ENCODE measurements at regions not wholly inside any gene's neighbourhood (a gene's known extent, or its start where the extent isn't known, plus 50 kb on each side); places are given as distances from the start of the nearest gene placed in this dataset.
A peak's percentile ranks its signal among the peaks of the same experiment; 100 is the strongest.

DNA sequence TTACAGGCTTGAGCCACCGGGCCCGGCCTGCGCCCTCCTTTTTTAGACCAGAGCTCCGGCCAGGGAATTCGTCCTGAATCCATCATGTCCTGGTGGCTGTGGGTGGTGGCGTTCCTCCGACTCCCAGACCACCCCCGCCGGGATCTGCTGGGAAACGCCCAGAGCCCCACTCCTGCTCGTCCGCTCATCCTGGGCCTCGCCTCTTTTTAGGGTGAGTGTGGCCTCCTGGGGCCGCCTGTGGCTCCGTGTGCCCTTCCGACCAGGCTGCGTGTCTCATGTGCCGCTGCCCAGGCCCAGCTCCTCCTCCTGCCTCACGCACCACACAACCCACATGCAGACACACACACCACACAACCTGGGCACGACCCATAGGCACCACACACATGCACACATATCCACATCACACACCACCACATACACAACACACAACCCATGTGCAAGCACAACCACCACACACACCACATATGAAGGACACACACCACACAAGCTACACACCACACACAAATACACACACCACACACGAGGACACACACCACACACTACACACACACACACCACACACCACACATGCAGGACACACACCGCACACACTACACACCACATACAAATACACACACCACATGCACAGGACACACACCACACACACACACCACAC lies 946.2 kb downstream of the BRD1 start:
- ChIA-PET CTCF (no interaction called here), POLR2A (ENCODE audit: unreplicated experiment) (no interaction called here)
- H2BK15ac ChIP-seq (ENCODE audit: low read depth, low read length): no peak overlapping the region
- H4K5ac ChIP-seq (ENCODE audit: low read depth, low read length): no peak overlapping the region
- no peak overlapping the region for H3K14ac ChIP-seq (replicated peaks; ENCODE audit: low read depth, low read length)
- no peaks in the 10 kb centered on the region for H3K9me1 ChIP-seq (ENCODE audit: insufficient read depth, low read length)
- no peak overlapping the region for H3K27ac ChIP-seq (ENCODE audit: insufficient read depth, low read length)
- H3K18ac ChIP-seq (ENCODE audit: low read depth, low read length): no peak overlapping the region
- no peak for ATAC-seq (ENCODE audit: low read depth)
- no peaks in the 10 kb centered on the region for H4K20me1 ChIP-seq (ENCODE audit: insufficient read depth, low read length)
- H3K4ac ChIP-seq (ENCODE audit: low read depth, low read length): no peak overlapping the region
- H3K27me3 ChIP-seq (ENCODE audit: control insufficient read depth, insufficient read depth, low read length): no peaks in the 10 kb centered on the region
- no peak overlapping the region for H4K8ac ChIP-seq (ENCODE audit: low read depth in 2 of 2, low read length in 2 of 2)
- no peak for DNase-seq
- intact Hi-C loops (cut with micrococcal nuclease): no loop called here
- no peak overlapping the region for H2AK5ac ChIP-seq (ENCODE audit: low read depth, low read length)
- H2BK20ac ChIP-seq (ENCODE audit: low read depth, low read length): no peak overlapping the region
- no peak overlapping the region for H4K91ac ChIP-seq (ENCODE audit: insufficient read depth, low read depth, low read length)
- no peak overlapping the region for H3K4me2 ChIP-seq (ENCODE audit: low read depth, low read length)
- H3K79me1 ChIP-seq (ENCODE audit: low read depth in 1 of 2, low read length in 2 of 2): no peaks in the 10 kb centered on the region
- no peak overlapping the region for H2AK9ac ChIP-seq (replicated peaks; ENCODE audit: low read depth, low read length, poor library complexity)
- dilution Hi-C loops (cut with HindIII; ENCODE audit: low sequenced_read_pairs, unreplicated experiment): no loop called here
- in situ Hi-C loops (cut with MboI; ENCODE audit: low sequenced_read_pairs): no loop called here
- H2BK5ac ChIP-seq (ENCODE audit: low read depth, low read length, poor library complexity, severe bottlenecking): peak overlapping the region; percentile 87
- H3K4me1 ChIP-seq (ENCODE audit: control insufficient read depth, insufficient read depth, low read length): no peaks in the 10 kb centered on the region
- WGBS, 2 experiments (ENCODE audit: extremely low coverage in 2 of 2, insufficient read length in 1 of 2): 80% methylated on average over 7 of the region's 22 CpGs; no CpG with 5 or more reads in 1 of the 2 experiments
- no peak overlapping the region for H2BK120ac ChIP-seq (ENCODE audit: low read depth, low read length)
- no peak overlapping the region for H3K4me3 ChIP-seq (ENCODE audit: insufficient read depth, low read depth, low read length)
- no peak overlapping the region for H3K23ac ChIP-seq (ENCODE audit: low read depth, low read length)
- no peak for TF ChIP-seq NFE2L2 (IDR thresholded peaks at IDR 0.05; ENCODE audit: low read depth, low read length)
- no peak for TF ChIP-seq RAD21 (IDR thresholded peaks at IDR 0.05; ENCODE audit: low read length)
- no peak for TF ChIP-seq RFX5 (IDR thresholded peaks at IDR 0.05; ENCODE audit: low read depth, low read length)
- no peak for TF ChIP-seq FOS (IDR thresholded peaks at IDR 0.05; ENCODE audit: low read depth, low read length)
- no peak for TF ChIP-seq SMC3 (IDR thresholded peaks at IDR 0.05; ENCODE audit: low read depth, low read length)
- TF ChIP-seq, protein P1, sequence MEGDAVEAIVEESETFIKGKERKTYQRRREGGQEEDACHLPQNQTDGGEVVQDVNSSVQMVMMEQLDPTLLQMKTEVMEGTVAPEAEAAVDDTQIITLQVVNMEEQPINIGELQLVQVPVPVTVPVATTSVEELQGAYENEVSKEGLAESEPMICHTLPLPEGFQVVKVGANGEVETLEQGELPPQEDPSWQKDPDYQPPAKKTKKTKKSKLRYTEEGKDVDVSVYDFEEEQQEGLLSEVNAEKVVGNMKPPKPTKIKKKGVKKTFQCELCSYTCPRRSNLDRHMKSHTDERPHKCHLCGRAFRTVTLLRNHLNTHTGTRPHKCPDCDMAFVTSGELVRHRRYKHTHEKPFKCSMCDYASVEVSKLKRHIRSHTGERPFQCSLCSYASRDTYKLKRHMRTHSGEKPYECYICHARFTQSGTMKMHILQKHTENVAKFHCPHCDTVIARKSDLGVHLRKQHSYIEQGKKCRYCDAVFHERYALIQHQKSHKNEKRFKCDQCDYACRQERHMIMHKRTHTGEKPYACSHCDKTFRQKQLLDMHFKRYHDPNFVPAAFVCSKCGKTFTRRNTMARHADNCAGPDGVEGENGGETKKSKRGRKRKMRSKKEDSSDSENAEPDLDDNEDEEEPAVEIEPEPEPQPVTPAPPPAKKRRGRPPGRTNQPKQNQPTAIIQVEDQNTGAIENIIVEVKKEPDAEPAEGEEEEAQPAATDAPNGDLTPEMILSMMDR (conservative IDR thresholded peaks at IDR 0.05; ENCODE audit: low read depth, low read length): no peak
- TF ChIP-seq, protein P2, sequence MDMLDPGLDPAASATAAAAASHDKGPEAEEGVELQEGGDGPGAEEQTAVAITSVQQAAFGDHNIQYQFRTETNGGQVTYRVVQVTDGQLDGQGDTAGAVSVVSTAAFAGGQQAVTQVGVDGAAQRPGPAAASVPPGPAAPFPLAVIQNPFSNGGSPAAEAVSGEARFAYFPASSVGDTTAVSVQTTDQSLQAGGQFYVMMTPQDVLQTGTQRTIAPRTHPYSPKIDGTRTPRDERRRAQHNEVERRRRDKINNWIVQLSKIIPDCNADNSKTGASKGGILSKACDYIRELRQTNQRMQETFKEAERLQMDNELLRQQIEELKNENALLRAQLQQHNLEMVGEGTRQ (IDR thresholded peaks at IDR 0.05; ENCODE audit: low read depth, low read length): no peak
- no peak for TF ChIP-seq POLR2A (IDR thresholded peaks at IDR 0.05; ENCODE audit: low read depth, low read length)
- TF ChIP-seq MAZ (IDR thresholded peaks at IDR 0.05; ENCODE audit: borderline replicate concordance, low read depth, low read length): no peak
- no peak for TF ChIP-seq MAFK (IDR thresholded peaks at IDR 0.05; ENCODE audit: low read depth, low read length)
- no peak for TF ChIP-seq CEBPB (IDR thresholded peaks at IDR 0.05; ENCODE audit: low read depth, low read length)
- no peak for TF ChIP-seq RCOR1 (IDR thresholded peaks at IDR 0.05; ENCODE audit: insufficient replicate concordance, low read length)
- TF ChIP-seq CHD1 (IDR thresholded peaks at IDR 0.05; ENCODE audit: low read depth, low read length): no peak
- no peak for TF ChIP-seq BHLHE40 (IDR thresholded peaks at IDR 0.05; ENCODE audit: low read depth, low read length)
- TF ChIP-seq, protein P3, sequence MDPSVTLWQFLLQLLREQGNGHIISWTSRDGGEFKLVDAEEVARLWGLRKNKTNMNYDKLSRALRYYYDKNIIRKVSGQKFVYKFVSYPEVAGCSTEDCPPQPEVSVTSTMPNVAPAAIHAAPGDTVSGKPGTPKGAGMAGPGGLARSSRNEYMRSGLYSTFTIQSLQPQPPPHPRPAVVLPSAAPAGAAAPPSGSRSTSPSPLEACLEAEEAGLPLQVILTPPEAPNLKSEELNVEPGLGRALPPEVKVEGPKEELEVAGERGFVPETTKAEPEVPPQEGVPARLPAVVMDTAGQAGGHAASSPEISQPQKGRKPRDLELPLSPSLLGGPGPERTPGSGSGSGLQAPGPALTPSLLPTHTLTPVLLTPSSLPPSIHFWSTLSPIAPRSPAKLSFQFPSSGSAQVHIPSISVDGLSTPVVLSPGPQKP (IDR thresholded peaks at IDR 0.05; ENCODE audit: borderline replicate concordance, low read depth, low read length): no peak
- peak overlapping the region; percentile 5 for H2AFZ ChIP-seq (replicated peaks; ENCODE audit: low read length, poor library complexity)
- H3K9ac ChIP-seq (ENCODE audit: low read depth, low read length): no peak overlapping the region
- H3K36me3 ChIP-seq (ENCODE audit: control insufficient read depth, insufficient read depth, low read length): no peaks in the 10 kb centered on the region
- H3K9me3 ChIP-seq (ENCODE audit: control insufficient read depth, insufficient read depth, low read length): peaks cover 36% of the 10 kb centered on the region
- BruUV-seq (replicated peaks): no TSS peak
- no peak overlapping the region for H3K56ac ChIP-seq (ENCODE audit: extremely low read depth, insufficient read depth, low read length)

Measured in IMR-90 (cell line).